ENCODE measurements at regions not wholly inside any gene's neighbourhood (a gene's known extent, or its start where the extent isn't known, plus 50 kb on each side); places are given as distances from the start of the nearest gene placed in this dataset.

DNA sequence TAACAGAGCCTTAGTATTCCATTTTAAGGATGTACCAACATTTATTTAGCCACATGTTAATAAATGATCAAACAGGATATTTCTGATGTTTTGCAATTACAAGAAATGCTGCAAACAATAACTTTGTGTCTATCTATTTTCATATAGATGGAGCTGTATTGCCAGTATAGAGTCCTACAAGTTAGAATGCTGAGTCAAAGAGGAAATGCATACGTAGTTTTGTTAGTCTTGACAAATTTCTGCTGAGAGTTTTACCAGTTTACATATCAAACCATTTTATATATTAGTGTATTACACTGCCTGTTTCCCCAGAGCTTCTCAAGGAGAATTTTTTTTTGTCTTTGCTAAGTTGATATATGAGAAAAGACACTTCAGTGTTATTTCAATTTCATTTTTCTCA, 541.7 kb downstream of the SLC16A7 start:
- DNase-seq (ENCODE audit: low read depth in 2 of 2) = no peak

GRCh38 chr12:60138526-60138925, 542.7 kb downstream of the SLC16A7 start:
- DNase-seq (ENCODE audit: low read depth in 2 of 2) = no peak

DNA sequence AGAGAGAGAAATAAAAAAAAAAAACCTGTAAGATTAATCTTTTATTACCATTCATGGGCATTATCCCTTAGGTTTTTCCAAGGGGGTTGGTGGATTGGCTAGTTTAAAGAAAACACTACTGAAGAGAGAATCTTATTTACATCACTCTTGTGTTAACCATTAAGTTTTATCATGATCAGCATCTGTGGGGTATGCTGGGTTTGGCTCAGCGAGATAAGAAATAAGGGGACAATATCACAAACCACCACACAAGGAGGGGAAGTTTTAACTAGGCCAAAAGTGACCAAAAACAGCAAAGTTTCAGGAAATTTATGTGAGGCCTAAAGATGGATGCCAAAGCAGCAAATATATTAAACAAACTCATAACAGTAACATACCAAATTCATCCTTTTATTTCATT, 548.6 kb downstream of the SLC16A7 start:
- no peak for DNase-seq (ENCODE audit: low read depth in 2 of 2)

DNA sequence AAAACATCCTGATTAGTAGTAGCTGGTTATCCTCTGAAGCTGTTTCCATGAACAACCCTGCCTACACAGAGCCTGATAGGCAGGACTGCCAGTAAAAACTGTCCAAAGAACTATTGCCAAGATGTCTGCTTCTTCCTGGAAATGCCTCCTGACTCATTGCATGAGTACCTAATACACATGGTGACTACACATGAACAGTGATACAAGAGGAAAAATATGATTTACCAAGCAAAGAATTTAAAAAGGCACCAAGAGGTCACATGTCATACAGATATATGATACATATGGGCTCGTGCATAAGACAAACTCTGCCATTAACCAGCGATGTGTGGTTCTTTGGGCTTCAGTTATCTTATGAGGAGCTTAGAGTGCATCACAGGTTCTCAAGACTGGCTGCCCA, 552.3 kb downstream of the SLC16A7 start:
- DNase-seq (ENCODE audit: low read depth in 2 of 2) = no peak

- DNase-seq (ENCODE audit: low read depth in 2 of 2) = no peak
These were observed 553.0 kb downstream of the SLC16A7 start for GRCh38 chr12:60148831-60149230.

- DNase-seq (ENCODE audit: low read depth in 2 of 2) = no peak
These were observed 556.9 kb downstream of the SLC16A7 start for GRCh38 chr12:60152756-60153155.

DNA sequence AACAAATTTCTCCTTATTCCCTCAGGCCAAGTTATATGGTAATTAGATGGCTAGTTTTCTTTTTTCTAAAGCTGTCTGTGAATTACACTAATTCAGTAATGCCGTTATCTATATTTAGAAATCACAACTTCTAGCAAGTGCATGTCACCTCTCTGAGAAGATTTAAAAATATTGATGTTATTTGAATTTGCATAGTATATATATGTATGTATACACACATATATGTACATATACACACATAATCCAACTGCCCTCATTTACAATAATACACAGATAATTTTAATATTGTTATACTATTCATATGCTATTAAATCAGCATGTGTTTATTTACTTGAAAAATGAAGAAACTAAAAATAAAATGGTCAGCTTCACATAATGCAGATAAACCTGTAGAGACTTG, 563.9 kb downstream of the SLC16A7 start:
- DNase-seq (ENCODE audit: low read depth in 2 of 2) = no peak

- DNase-seq (ENCODE audit: low read depth in 2 of 2) = no peak
These were observed 567.3 kb downstream of the SLC16A7 start for GRCh38 chr12:60162988-60163720.

- no peak for DNase-seq (ENCODE audit: low read depth in 2 of 2)
These were observed 570.0 kb downstream of the SLC16A7 start for GRCh38 chr12:60165781-60166180.

GRCh38 chr12:60168441-60168840, 572.6 kb downstream of the SLC16A7 start:
- no peak for DNase-seq (ENCODE audit: low read depth in 2 of 2)

- no peak for DNase-seq (ENCODE audit: low read depth in 2 of 2)
These were observed 574.1 kb downstream of the SLC16A7 start for GRCh38 chr12:60169904-60170303.

GRCh38 chr12:60172266-60173211, 576.7 kb downstream of the SLC16A7 start:
- no peak for DNase-seq (ENCODE audit: low read depth in 2 of 2)

GRCh38 chr12:60173224-60174170, 577.7 kb downstream of the SLC16A7 start:
- no peak for DNase-seq (ENCODE audit: low read depth in 2 of 2)

- DNase-seq (ENCODE audit: low read depth in 2 of 2) = no peak
These were observed 578.6 kb downstream of the SLC16A7 start for GRCh38 chr12:60174476-60174875.

- no peak for DNase-seq (ENCODE audit: low read depth in 2 of 2)
These were observed 579.1 kb downstream of the SLC16A7 start for GRCh38 chr12:60174941-60175340.

DNA sequence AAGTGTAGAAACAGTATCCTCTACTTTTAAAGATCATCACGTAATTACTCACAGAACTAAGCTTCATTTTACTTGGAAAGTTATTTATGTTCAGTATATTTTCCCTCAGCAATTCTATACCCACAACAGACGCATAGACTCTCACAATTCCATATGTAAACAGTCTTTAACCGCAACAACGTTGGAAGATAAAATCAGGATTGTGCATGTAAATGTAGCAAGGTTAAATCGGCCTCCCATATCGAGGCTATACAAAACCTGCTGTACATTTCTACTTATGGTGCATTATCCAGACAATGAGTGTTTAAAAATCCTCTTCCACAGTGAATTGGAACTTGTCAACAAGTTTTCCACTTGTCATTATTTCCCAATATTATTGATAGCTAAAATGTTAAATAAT, 581.1 kb downstream of the SLC16A7 start:
- no peak for DNase-seq (ENCODE audit: low read depth in 2 of 2)

DNA sequence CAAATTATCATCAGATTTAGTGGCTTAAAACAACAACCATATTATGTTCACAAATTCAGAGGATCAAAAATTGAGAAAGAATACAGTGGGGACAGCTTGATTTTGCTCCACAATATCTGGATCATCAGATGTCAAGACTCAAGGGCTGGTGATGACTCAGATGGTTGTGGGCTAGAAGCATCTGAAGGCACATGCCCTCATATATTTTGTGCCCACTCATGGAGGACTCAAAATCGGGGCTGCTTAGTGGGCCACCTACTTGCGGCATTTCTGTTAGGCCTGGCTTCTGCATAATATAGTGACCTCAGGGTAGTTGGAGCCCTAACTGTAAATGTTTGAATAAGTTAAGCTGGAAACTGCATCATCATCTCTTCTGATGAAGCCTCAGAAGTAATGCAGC, 584.5 kb downstream of the SLC16A7 start:
- DNase-seq (ENCODE audit: low read depth in 2 of 2) = no peak

DNA sequence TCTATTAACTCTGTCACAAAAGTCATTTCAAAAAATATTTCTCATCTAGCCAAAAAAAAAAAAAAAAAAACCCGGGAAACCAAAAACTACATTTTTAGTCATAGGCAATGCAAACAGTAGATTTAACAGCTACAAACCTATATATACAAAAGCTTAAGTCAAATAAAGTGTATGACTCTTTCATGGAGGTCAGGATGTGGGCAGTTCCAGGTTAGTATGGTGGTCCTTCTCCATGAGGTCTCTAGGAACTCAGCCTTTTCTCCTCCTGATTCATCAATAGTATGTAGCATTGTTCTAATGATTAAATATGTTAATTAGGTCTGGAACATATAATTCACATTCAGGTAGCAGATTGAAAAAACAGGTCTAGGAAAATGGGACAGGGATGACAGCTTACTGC, 586.5 kb downstream of the SLC16A7 start:
- no peak for DNase-seq (ENCODE audit: low read depth in 2 of 2)

GRCh38 chr12:60184096-60184495, 588.3 kb downstream of the SLC16A7 start:
- DNase-seq (ENCODE audit: low read depth in 2 of 2) = no peak

DNA sequence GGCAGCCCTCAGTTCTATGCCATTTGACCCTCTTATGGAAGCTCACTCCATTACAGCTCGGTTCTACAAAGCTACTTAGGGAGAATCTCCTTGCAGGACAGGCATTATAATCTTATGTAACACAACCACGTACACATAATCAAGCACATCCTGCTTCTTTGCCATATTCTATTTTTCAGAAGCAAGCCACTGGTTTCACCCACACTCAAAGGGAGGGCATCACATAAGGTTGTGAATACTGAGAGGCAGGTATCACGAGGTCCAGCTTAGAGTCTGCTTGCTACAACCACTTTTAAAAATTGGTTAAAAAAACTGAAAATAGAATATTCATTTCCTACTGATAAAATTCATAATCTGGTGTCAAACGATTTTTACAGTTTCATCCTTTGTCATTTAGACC, 589.2 kb downstream of the SLC16A7 start:
- no peak for DNase-seq (ENCODE audit: low read depth in 2 of 2)

DNA sequence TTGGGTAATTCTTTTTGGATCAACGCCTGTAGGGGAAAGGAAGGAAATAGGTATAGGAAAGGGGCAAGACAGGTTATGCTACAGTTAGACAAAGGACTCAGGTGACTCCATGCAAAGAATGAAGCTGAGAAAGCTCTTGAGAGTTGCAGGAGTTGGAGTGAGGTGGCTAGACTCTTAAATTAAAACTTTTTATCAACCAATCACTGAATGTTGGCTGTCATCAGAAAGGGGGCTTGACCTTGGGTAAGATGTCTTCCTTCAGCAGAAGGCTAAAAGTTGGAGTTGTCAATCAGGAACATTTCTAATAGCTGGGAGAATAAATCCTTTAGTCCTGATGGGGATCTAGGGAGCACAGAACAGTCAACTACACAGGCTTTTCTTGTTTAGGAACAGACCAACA, 595.4 kb downstream of the SLC16A7 start:
- DNase-seq (ENCODE audit: low read depth in 2 of 2) = no peak
